ENCODE measurements at regions not wholly inside any gene's neighbourhood (a gene's known extent, or its start where the extent isn't known, plus 50 kb on each side); places are given as distances from the start of the nearest gene placed in this dataset.
"Not testable (repeated sequence)": the region's sequence is repeated elsewhere in the genome, so short reads cannot be mapped to it uniquely, and the experiment has no call there.

GRCh38 chr21:28283641-28284490 lies 708.8 kb downstream of the LTN1 start:
- Histone ChIP-seq H3K27ac (ENCODE audit: low read length) (no peak overlapping the region), H3K4me3 (ENCODE audit: low read depth in 2 of 2, low read length in 2 of 2) (no peak overlapping the region), H3K36me3 (ENCODE audit: control insufficient read depth, insufficient read depth, low read length) (no peaks in the 10 kb centered on the region), H3K9me3 (ENCODE audit: control insufficient read depth, insufficient read depth, low read depth, low read length) (no peaks in the 10 kb centered on the region), H3K4me1 (ENCODE audit: control insufficient read depth, insufficient read depth, low read length) (no peaks in the 10 kb centered on the region), H3K27me3 (ENCODE audit: control insufficient read depth, insufficient read depth, low read length) (no peaks in the 10 kb centered on the region)
- intact Hi-C loops (cut with micrococcal nuclease; ENCODE audit: unreplicated experiment) (no loop called here), in situ Hi-C loops (cut with HindIII; ENCODE audit: low pct_unique_long_range_greater_than_20kb, low sequenced_read_pairs) (no loop called here)
- ATAC-seq: no peak
- ChIA-PET CTCF (no interaction called here), POLR2A (no interaction called here)
- no peak for DNase-seq (ENCODE audit: low read depth, low spot score)
- TF ChIP-seq POLR2AphosphoS5 (IDR thresholded peaks at IDR 0.05; ENCODE audit: low read depth, low read length) (no peak), TCF7L2 (IDR thresholded peaks at IDR 0.05; ENCODE audit: low read depth, low read length) (no peak), REST (IDR thresholded peaks at IDR 0.05; ENCODE audit: insufficient read depth in 1 of 2, low read depth in 2 of 2, low read length in 1 of 2) (no peak), CTCF (IDR thresholded peaks at IDR 0.05) (no peak), SIN3A (IDR thresholded peaks at IDR 0.05; ENCODE audit: borderline replicate concordance, insufficient read depth, low read depth, low read length) (no peak)
- BruUV-seq (replicated peaks): no TSS peak

GRCh38 chr21:28282833-28283232 lies 709.8 kb downstream of the LTN1 start:
- Histone ChIP-seq H3K4me3 (ENCODE audit: low read depth in 2 of 2, low read length in 2 of 2) (no peak overlapping the region), H3K27ac (ENCODE audit: low read length) (no peak overlapping the region), H3K27me3 (ENCODE audit: control insufficient read depth, insufficient read depth, low read length) (no peaks in the 10 kb centered on the region), H3K36me3 (ENCODE audit: control insufficient read depth, insufficient read depth, low read length) (no peaks in the 10 kb centered on the region), H3K9me3 (ENCODE audit: control insufficient read depth, insufficient read depth, low read depth, low read length) (no peaks in the 10 kb centered on the region), H3K4me1 (ENCODE audit: control insufficient read depth, insufficient read depth, low read length) (no peaks in the 10 kb centered on the region)
- POLR2A ChIA-PET: no interaction called here
- no TSS peak for BruUV-seq (replicated peaks)
- ATAC-seq (no peak), DNase-seq (ENCODE audit: low read depth, low spot score) (no peak)
- intact Hi-C loops (cut with micrococcal nuclease; ENCODE audit: unreplicated experiment): no loop called here
- CTCF ChIA-PET: no interaction called here
- in situ Hi-C loops (cut with HindIII; ENCODE audit: low pct_unique_long_range_greater_than_20kb, low sequenced_read_pairs): no loop called here
- TF ChIP-seq POLR2AphosphoS5 (IDR thresholded peaks at IDR 0.05; ENCODE audit: low read depth, low read length): no peak
- TF ChIP-seq TCF7L2 (IDR thresholded peaks at IDR 0.05; ENCODE audit: low read depth, low read length): no peak
- no peak for TF ChIP-seq CTCF (IDR thresholded peaks at IDR 0.05)
- TF ChIP-seq REST (IDR thresholded peaks at IDR 0.05; ENCODE audit: insufficient read depth in 1 of 2, low read depth in 2 of 2, low read length in 1 of 2): no peak
- TF ChIP-seq SIN3A (IDR thresholded peaks at IDR 0.05; ENCODE audit: borderline replicate concordance, insufficient read depth, low read depth, low read length): no peak

- ATAC-seq; H3K4me1 ChIP-seq (ENCODE audit: control insufficient read depth, insufficient read depth, low read length); H3K36me3 ChIP-seq (ENCODE audit: control insufficient read depth, insufficient read depth, low read length); CTCF ChIA-PET; H3K27ac ChIP-seq (ENCODE audit: low read length); DNase-seq (ENCODE audit: low read depth, low spot score); H3K27me3 ChIP-seq (ENCODE audit: control insufficient read depth, insufficient read depth, low read length); BruUV-seq (replicated peaks); in situ Hi-C loops (cut with HindIII; ENCODE audit: low pct_unique_long_range_greater_than_20kb, low sequenced_read_pairs); H3K9me3 ChIP-seq (ENCODE audit: control insufficient read depth, insufficient read depth, low read depth, low read length); POLR2A ChIA-PET; H3K4me3 ChIP-seq (ENCODE audit: low read depth in 2 of 2, low read length in 2 of 2); intact Hi-C loops (cut with micrococcal nuclease; ENCODE audit: unreplicated experiment): not testable (repeated sequence)
Observed at GRCh38 chr21:28281357-28281756, 711.3 kb downstream of the LTN1 start.
